Fibroblast of lung (primary cell): ENCODE measurements at regions not wholly inside any gene's neighbourhood (a gene's known extent, or its start where the extent isn't known, plus 50 kb on each side); places are given as distances from the start of the nearest gene placed in this dataset.

Experiments used
- DNase-seq, 2 donors: peaks; one replicate each; pipeline versions ENCODE4 v3.0.0 to v3.0.0-alpha.2; 2010; ENCODE audit warnings: low read depth in 2 of 2
- H2AFZ ChIP-seq: 2 replicates; pipeline ENCODE4 v1.5.1; 2012; ENCODE audit warnings: low read length, control low read depth, inconsistent platforms
- H3K27ac ChIP-seq: 2 replicates; pipeline ENCODE4 v1.5.1; 2011; ENCODE audit warnings: low read length, control low read depth; ENCODE audit not compliant: insufficient read depth
- H3K27me3 ChIP-seq: 2 replicates; pipeline ENCODE4 v1.5.1; 2011; ENCODE audit warnings: mild to moderate bottlenecking, low read length; ENCODE audit not compliant: control insufficient read depth, insufficient read depth
- H3K36me3 ChIP-seq: 2 replicates; pipeline ENCODE4 v1.5.1; 2011; ENCODE audit warnings: low read length; ENCODE audit not compliant: control insufficient read depth, insufficient read depth
- H3K4me1 ChIP-seq: 2 replicates; pipeline ENCODE4 v1.5.1; 2011; ENCODE audit warnings: low read length; ENCODE audit not compliant: control insufficient read depth, insufficient read depth; ENCODE audit errors: extremely low read depth
- H3K4me2 ChIP-seq: 2 replicates; pipeline ENCODE4 v1.5.1; 2011; ENCODE audit warnings: low read length, control low read depth; ENCODE audit not compliant: insufficient read depth; ENCODE audit errors: extremely low read depth
- H3K4me3 ChIP-seq, 4 experiments: fragments of 200-600 bp in 1 of 4; sonication (generic) in 1 of 4; replicated peaks in 1 of 4; 2 replicates each; pipeline ENCODE4 v1.5.1; 2011 to 2016; ENCODE audit warnings: low read length in 4 of 4, low read depth in 3 of 4, mild to moderate bottlenecking in 3 of 4, control low read depth in 2 of 4, inconsistent platforms in 1 of 4, mixed read lengths in 1 of 4; ENCODE audit not compliant: insufficient read depth in 1 of 4; ENCODE audit errors: control extremely low read depth in 1 of 4
- H3K79me2 ChIP-seq: 2 replicates; pipeline ENCODE4 v1.5.1; 2012; ENCODE audit warnings: mild to moderate bottlenecking, low read length, inconsistent platforms; ENCODE audit not compliant: control insufficient read depth, insufficient read depth
- H3K9ac ChIP-seq: 2 replicates; pipeline ENCODE4 v1.5.1; 2011; ENCODE audit warnings: mild to moderate bottlenecking, low read length, control low read depth; ENCODE audit not compliant: insufficient read depth
- H3K9me3 ChIP-seq: 2 replicates; pipeline ENCODE4 v1.5.1; 2012; ENCODE audit warnings: low read depth, low read length; ENCODE audit not compliant: control insufficient read depth, insufficient read depth
- H4K20me1 ChIP-seq: 2 replicates; pipeline ENCODE4 v1.5.1; 2011; ENCODE audit warnings: low read length; ENCODE audit not compliant: control insufficient read depth, insufficient read depth; ENCODE audit errors: extremely low read depth
- EZH2 ChIP-seq: IDR thresholded peaks from 2 replicates; pipeline ENCODE4 v1.5.1; 2012; ENCODE audit warnings: low read length, control low read depth, mild to moderate bottlenecking; ENCODE audit errors: missing control alignments
- TF ChIP-seq, protein P1 (sequence below), 2 donors: IDR thresholded peaks in 1 of 2; conservative IDR thresholded peaks in 1 of 2; 1 replicate in 1 of 2; 2 replicates in 1 of 2; pipeline ENCODE4 v1.5.1; 2011 to 2012; ENCODE audit warnings: low read length in 2 of 2, control low read depth in 1 of 2, inconsistent platforms in 1 of 2, low read depth in 1 of 2, mild to moderate bottlenecking in 1 of 2

DNA sequence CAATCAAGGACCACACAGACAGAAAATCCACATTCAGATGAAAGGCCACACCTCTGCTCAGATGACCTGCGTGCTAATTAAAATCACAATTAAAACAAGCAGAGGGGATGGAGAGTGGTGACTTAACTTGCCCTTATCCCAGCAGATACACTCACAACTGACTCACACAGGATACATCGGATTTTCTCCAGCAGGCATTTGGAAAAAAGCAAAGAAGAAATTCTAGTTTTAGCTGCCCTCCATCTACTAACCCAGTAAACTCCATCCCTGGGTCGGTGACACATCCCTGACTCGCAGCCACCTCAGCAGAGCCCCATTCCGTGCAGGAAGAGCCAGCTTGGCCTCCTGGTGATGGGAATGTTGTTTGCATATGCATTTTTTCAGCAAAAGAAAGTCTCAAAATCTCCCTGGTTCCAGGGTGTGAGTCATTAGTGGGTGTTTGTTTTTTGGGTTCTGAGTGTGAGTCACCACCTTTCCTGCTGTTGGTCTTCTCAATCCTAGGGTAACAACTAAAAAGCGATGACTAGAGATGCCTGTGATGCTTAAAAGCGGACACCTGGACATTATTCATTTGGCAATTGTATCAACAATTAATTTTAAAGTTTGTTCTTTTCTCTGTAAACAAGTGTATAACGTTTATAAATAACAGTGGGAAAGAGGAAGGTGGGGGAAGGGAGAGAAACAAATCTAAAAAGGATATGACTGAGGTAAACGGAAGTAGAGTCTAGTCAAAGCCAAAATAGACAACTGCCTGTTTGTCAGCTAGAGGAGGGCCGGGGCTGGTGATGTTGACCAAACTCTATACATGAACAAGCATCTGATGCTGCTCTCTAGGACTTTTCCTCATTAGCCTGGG, 49.8 kb upstream of the SLC4A7 start:
- no peaks in the 10 kb centered on the region for H4K20me1 ChIP-seq
- H3K27ac ChIP-seq = peak overlapping the region; percentile 82
- H3K4me1 ChIP-seq = peaks cover 21% of the 10 kb centered on the region
- H2AFZ ChIP-seq = no peak overlapping the region
- H3K27me3 ChIP-seq = no peaks in the 10 kb centered on the region
- H3K9me3 ChIP-seq = no peaks in the 10 kb centered on the region
- no peaks in the 10 kb centered on the region for H3K36me3 ChIP-seq
- no peak overlapping the region for H3K4me2 ChIP-seq
- no peaks in the 10 kb centered on the region for H3K79me2 ChIP-seq
- no peak for TF ChIP-seq EZH2
- TF ChIP-seq, protein P1, sequence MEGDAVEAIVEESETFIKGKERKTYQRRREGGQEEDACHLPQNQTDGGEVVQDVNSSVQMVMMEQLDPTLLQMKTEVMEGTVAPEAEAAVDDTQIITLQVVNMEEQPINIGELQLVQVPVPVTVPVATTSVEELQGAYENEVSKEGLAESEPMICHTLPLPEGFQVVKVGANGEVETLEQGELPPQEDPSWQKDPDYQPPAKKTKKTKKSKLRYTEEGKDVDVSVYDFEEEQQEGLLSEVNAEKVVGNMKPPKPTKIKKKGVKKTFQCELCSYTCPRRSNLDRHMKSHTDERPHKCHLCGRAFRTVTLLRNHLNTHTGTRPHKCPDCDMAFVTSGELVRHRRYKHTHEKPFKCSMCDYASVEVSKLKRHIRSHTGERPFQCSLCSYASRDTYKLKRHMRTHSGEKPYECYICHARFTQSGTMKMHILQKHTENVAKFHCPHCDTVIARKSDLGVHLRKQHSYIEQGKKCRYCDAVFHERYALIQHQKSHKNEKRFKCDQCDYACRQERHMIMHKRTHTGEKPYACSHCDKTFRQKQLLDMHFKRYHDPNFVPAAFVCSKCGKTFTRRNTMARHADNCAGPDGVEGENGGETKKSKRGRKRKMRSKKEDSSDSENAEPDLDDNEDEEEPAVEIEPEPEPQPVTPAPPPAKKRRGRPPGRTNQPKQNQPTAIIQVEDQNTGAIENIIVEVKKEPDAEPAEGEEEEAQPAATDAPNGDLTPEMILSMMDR (conservative IDR thresholded peaks at IDR 0.05 in 1 of 2, IDR thresholded peaks at IDR 0.05 in 1 of 2; ENCODE audit: low read depth in 1 of 2, low read length in 2 of 2) = peak; percentile 64 to 69
- peak; percentile 95 to 99 for DNase-seq
- H3K4me3 ChIP-seq = no peak overlapping the region
- H3K9ac ChIP-seq = no peak overlapping the region
